Vagina (tissue), 2 donors: ENCODE measurements at regions not wholly inside any gene's neighbourhood (a gene's known extent, or its start where the extent isn't known, plus 50 kb on each side); places are given as distances from the start of the nearest gene placed in this dataset.
A peak's percentile ranks its signal among the peaks of the same experiment; 100 is the strongest.
"Not testable (repeated sequence)": the region's sequence is repeated elsewhere in the genome, so short reads cannot be mapped to it uniquely, and the experiment has no call there.

Source experiments
- DNase-seq, 2 donors: peaks; one replicate each; pipeline ENCODE4 v3.0.0-alpha.2; 2017; ENCODE audit errors: extremely low spot score in 2 of 2
- H3K27ac ChIP-seq: fragments of 200-600 bp; sonication (generic); one replicate; pipeline ENCODE4 v1.5.1; 2019
- H3K27me3 ChIP-seq: fragments of 200-600 bp; sonication (generic); one replicate; pipeline ENCODE4 v1.5.1; 2019
- H3K36me3 ChIP-seq, 2 donors: fragments of 200-600 bp; sonication (generic); one replicate each; pipeline ENCODE4 v1.5.1; 2017 to 2019
- H3K4me1 ChIP-seq: fragments of 200-600 bp; sonication (generic); one replicate; pipeline ENCODE4 v1.5.1; 2019
- H3K4me3 ChIP-seq, 2 donors: fragments of 200-600 bp; sonication (generic); 1 replicate in 1 of 2; 2 replicates in 1 of 2; pipeline ENCODE4 v1.5.1; 2016 to 2019
- H3K9me3 ChIP-seq: fragments of 200-600 bp; sonication (generic); one replicate; pipeline ENCODE4 v1.5.1; 2019
- CTCF ChIP-seq, 3 experiments: fragments of 450-650 bp in 2 of 3; fragments of 200-600 bp in 1 of 3; sonication (generic) in 1 of 3; IDR thresholded peaks; one replicate each; pipeline ENCODE4 v1.5.1; 2017 to 2019; ENCODE audit warnings: antibody characterized with exemption in 3 of 3, mild to moderate bottlenecking in 2 of 3, moderate library complexity in 2 of 3
- POLR2A ChIP-seq, 2 donors: fragments of 450-650 bp; IDR thresholded peaks; one replicate each; pipeline ENCODE4 v1.6.1; 2017; ENCODE audit warnings: antibody characterized with exemption in 2 of 2, mild to moderate bottlenecking in 2 of 2, moderate library complexity in 2 of 2
- POLR2AphosphoS5 ChIP-seq, 2 donors: sonication (generic); formaldehyde crosslinking; IDR thresholded peaks; one replicate each; pipeline ENCODE4 v1.9.0; 2017; ENCODE audit warnings: antibody characterized with exemption in 2 of 2, mild to moderate bottlenecking in 2 of 2, low read depth in 1 of 2; ENCODE audit not compliant: insufficient read depth in 1 of 2
- intact Hi-C: fragments of 100-400 bp; cut with DNase I; formaldehyde crosslinking; loops from one replicate; pipeline ENCODE4 v1.15.1; 2023

DNA sequence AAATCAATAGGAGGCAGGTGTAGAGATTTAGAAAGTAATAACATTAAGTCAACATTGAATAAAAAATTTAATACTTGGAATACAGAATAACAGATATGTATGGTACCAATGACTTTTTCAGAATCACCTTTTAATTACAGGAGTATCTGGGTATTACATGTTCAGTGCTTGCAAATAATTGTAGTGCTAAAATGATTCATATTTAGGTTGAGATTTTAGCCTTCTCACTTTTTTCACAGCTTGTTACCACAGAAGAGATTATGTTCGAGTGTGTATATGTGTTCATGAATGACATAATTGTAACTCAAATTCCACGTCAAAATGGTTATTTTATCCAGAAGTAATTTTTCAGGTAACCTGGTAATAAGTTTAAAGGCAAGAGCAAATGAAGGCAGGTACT lies 187.9 kb upstream of the TBL1XR1 start:
- intact Hi-C loops = no loop called here
- TF ChIP-seq POLR2A (IDR thresholded peaks at IDR 0.05) (no peak), CTCF (IDR thresholded peaks at IDR 0.05) (no peak)
- Histone ChIP-seq H3K4me1 (peaks cover 20% of the 10 kb centered on the region), H3K4me3 (no peak overlapping the region), H3K36me3 (no peaks in the 10 kb centered on the region), H3K27ac (no peak overlapping the region), H3K27me3 (no peaks in the 10 kb centered on the region), H3K9me3 (no peaks in the 10 kb centered on the region)
- no peak for DNase-seq

- intact Hi-C loops = no loop called here
- TF ChIP-seq POLR2A (IDR thresholded peaks at IDR 0.05) = no peak
- no peak for TF ChIP-seq CTCF (IDR thresholded peaks at IDR 0.05)
- TF ChIP-seq POLR2AphosphoS5 (IDR thresholded peaks at IDR 0.05; ENCODE audit: insufficient read depth in 1 of 2, low read depth in 1 of 2) = no peak
- no peak for DNase-seq
- Histone ChIP-seq H3K4me3 (no peak overlapping the region), H3K36me3 (no peaks in the 10 kb centered on the region), H3K27ac (peak overlapping the region; percentile 50), H3K9me3 (no peaks in the 10 kb centered on the region), H3K4me1 (peaks cover 20% of the 10 kb centered on the region), H3K27me3 (no peaks in the 10 kb centered on the region)
Observed at GRCh38 chr3:177385831-177386301, 188.6 kb upstream of the TBL1XR1 start.

DNA sequence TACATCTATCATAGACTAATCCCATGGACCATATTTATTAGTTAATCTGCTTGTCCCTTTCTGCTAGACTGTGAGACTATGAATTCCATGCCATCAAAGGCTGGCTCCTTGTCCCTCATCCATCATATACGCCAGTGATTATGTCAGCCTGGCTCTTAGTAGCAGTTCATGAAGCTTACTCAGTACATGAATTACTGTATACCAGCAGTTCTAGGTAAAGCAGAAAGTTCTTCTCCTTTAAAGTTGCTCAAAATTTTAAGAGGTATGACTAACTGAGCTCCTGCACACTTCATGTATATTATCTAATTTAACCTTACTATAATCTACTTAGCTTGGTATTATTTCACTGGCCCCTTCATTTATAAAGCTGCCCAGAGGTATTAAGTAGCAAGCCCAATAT lies 190.9 kb upstream of the TBL1XR1 start:
- H3K4me3 ChIP-seq = no peak overlapping the region
- no peaks in the 10 kb centered on the region for H3K9me3 ChIP-seq
- no peaks in the 10 kb centered on the region for H3K36me3 ChIP-seq
- intact Hi-C loops = no loop called here
- no peaks in the 10 kb centered on the region for H3K27me3 ChIP-seq
- no peak overlapping the region for H3K27ac ChIP-seq
- no peak for TF ChIP-seq POLR2A (IDR thresholded peaks at IDR 0.05)
- TF ChIP-seq CTCF (IDR thresholded peaks at IDR 0.05) = no peak
- no peak for TF ChIP-seq POLR2AphosphoS5 (IDR thresholded peaks at IDR 0.05; ENCODE audit: insufficient read depth in 1 of 2, low read depth in 1 of 2)
- DNase-seq = no peak
- H3K4me1 ChIP-seq = peaks cover 12% of the 10 kb centered on the region

DNA sequence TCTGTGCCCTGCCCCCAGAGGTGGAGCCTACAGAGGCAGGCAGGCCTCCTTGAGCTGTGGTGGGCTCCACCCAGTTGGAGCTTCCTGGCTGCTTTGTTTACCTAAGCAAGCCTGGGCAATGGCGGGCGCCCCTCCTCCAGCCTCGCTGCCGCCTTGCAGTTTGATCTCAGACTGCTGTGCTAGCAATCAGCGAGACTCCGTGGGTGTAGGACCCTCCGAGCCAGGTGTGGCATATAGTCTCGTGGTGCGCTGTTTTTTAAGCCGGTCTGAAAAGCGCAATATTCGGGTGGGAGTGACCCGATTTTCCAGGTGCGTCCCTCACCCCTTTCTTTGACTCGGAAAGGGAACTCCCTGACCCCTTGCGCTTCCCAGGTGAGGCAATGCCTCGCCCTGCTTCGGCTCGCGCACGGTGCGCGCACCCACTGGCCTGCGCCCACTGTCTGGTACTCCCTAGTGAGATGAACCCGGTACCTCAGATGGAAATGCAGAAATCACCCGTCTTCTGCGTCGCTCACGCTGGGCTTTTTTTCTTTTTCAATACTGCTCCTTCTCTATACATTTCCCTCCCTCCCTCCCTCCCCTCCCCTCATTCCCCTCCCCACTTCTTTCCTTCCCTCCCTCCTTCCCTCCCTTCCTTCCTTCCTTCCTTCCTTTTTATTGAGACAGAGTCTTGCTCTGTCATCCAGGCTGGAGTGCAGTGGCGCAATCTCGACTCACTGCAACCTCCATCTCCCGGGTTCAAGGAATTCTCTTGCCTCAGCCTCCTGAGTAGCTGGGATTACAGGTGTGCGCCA lies 197.1 kb upstream of the TBL1XR1 start:
- intact Hi-C loops, H3K4me1 ChIP-seq, H3K27ac ChIP-seq, H3K27me3 ChIP-seq, DNase-seq, H3K9me3 ChIP-seq, H3K4me3 ChIP-seq, H3K36me3 ChIP-seq: not testable (repeated sequence)

DNA sequence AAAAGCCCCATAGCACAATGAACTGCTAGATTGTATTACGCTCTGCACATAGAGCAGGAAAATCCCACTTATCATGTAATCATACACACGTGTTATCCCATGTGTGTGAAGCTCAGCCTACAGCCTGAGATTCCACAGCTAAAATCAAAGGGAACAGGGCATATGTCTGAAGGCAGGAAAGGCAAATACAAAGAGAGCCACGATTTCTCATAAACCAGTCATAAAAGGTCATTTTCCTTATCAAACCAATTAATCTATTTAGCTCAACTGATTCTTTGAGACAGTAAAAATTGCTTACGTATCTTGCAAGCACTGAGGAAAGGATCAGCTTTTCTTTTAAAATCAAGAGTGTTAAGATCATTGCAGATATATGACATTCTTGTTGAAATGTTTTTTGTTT lies 199.5 kb upstream of the TBL1XR1 start:
- Histone ChIP-seq H3K9me3 (no peaks in the 10 kb centered on the region), H3K4me1 (no peaks in the 10 kb centered on the region), H3K27ac (no peak overlapping the region), H3K36me3 (no peaks in the 10 kb centered on the region), H3K27me3 (no peaks in the 10 kb centered on the region), H3K4me3 (no peak overlapping the region)
- intact Hi-C loops = no loop called here
- no peak for DNase-seq
- TF ChIP-seq POLR2AphosphoS5 (IDR thresholded peaks at IDR 0.05; ENCODE audit: insufficient read depth in 1 of 2, low read depth in 1 of 2) = no peak
- no peak for TF ChIP-seq CTCF (IDR thresholded peaks at IDR 0.05)
- no peak for TF ChIP-seq POLR2A (IDR thresholded peaks at IDR 0.05)
